NCI-H2171 (cell line): ENCODE measurements at regions not wholly inside any gene's neighbourhood (a gene's known extent, or its start where the extent isn't known, plus 50 kb on each side); places are given as distances from the start of the nearest gene placed in this dataset.

Source experiments
- DNase-seq: peaks from one replicate; lab custom pipeline; 2025; lab: John Stamatoyannopoulos, UW

DNA sequence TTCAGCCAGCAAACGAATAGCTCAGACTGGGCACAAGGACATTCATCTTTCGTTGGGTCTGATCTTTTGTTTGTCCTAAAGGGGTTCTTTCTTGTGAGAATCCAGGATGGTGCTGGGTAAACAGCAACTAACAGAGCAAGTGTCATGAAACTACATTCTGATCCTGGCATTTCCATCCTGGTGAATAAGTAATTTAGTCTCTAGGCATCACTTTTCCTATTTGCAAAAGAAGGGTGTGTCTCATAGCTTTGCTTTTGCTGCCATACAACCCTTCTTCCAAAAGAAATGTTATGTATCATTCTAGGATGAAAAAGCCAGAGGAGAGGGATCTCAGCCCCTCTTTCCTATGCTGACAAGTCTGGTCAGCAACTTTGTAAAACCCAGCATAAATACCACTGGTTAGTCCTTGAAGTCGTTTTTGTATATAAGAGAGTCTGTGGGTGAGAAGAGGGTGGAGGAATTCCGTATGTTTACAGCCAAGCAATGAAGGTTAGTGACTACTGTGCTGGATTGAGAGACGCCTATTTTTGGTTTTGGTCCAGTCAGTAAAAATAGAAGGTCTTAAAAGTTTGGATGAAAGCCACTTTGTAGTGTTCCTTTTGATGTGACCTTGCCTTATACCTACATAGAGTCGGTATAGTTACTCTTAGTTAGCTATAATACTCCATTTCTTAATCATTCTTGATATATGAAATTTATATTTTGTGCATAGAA lies 88.4 kb upstream of the SLC25A13 start:
- DNase-seq = no peak

DNA sequence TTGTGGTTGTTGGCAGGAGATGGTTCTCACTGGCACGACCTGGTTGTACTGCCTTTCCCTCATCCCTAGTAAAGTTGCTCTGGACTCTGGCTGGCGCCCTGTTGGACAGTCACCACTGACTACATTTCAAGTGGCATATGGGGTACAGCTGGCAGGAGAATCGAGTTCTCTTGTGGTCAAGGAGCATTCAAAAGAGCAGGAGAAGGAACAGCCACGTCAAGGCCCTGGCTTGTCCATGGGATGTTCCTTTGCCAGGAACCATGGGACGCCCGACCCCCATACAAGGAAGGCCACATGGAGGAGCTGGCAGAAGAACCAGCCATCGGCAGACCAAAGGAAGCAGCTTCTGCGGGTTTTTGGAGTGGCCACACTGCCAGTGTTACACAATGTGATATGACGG lies 87.0 kb upstream of the SLC25A13 start:
- no peak for DNase-seq

DNA sequence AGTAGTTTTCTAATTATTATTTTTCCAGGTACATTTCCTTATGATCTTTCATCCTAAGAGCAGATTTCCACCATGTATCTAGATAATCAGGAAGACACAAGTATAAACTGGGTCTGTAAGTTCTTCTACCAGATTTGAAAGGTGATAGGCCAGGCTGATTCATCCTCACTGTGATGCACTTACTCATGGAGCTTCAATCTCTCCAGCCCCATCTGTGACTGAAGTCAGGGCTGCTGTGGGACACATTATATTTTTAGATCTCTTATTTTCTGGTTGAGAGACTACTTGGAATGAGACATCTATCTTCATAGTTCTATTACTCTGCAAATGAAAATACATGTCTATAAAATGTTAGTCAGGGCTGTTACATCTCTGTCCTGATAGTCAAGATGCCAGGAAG lies 85.5 kb upstream of the SLC25A13 start:
- DNase-seq = no peak

DNA sequence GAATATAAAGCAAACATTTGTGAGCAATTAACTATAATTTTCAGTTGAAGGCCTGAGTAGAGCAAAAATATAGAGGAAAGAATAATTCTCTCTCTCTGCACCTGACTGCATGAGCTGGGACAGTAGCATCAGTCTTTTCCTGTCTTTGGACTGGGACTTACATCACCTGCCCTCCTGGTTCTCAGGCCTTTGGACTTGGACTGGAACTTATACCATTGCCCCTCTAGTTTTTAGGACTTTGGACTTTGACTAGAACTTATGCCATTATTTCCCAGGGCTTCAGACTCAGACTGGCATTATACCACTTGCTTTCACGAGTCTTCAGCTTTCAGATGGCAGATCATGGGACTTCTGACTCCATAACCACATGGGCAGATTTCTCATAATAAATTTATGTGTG lies 81.0 kb upstream of the SLC25A13 start:
- DNase-seq = no peak

DNA sequence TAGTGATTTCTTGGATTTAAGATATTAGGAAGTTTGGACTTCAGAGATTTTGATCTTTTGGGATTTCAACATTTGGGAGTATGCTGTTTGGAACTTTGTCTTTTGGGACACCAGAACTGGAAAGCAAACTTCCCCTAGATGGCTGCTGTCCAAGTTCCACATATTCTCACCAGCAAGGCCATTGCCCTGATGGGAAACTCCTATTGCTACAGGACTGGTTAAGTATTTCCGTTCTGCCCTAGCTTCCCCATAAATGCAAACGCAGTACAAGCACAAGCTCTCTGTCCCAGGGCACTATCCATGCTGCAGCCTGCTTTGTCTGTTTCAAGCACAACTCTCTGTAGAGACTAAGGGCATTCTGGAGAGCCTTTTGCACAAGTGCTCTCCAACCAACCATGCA lies 79.3 kb upstream of the SLC25A13 start:
- DNase-seq = no peak

DNA sequence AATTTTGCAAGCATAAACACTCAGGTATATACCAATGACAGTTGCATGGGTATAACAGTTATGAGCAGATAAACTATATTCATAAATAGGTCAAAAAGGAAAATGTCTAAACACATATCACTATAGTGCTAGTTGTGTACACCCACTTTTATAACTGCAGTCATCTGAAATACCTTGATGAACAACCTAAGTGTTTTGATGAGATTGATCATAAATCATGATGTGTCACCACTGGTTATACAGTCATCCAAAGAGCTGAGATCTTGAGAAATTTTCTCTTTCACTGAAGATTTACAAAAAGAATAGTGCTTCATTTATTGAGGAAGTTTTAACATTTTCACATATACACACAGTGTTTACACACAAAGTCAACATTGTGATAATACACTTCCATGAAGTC lies 78.6 kb upstream of the SLC25A13 start:
- DNase-seq = no peak

DNA sequence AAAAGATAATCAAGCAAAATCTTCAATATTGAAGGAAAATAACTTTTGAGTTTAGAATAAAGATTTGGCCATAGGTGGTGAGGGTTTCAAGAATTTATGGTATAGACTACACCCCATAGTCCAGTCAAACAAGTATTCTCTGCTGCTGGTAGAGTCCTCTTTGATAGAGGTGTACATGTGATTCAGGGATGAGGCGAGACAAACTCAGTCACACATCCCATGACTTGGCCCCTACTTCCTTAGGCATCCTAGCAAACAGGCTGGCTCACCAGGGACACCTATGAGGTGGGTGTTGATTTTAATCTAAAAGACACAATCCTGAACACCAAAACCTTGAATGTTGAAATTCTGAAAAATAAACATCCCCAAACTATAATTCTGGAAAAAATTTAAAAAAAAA lies 78.1 kb upstream of the SLC25A13 start:
- no peak for DNase-seq

DNA sequence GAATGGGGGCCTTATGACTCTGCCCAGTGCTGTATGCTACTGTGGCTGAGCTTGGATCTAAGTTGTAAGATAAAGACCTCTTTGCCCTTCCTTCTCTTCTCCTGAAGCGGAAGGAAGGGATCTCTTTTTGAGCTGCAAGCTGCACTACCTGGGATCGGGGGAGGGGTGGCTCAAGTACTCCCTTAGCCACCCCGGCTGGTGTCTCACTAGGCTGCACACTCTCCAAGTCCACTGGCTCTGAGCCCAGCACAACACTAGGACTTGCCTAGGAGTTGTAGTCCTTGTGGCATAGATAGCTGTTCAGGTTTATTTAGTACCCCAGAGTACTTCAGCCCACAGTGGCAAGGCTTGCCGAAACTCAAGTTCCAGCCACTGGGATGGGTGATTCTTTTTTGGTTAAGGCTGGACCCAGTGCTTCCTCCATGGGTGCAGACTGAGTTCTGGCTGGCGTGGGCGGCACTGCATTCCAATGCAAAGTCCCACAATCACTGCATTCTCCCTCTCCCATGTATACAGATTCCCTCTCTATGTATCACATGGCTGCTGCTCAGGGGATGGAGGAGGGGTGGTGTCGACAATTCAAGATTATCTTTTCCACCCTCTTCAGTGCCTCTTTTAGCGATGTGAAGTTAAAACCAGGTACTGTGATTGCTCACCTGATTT lies 76.2 kb upstream of the SLC25A13 start:
- DNase-seq = no peak

DNA sequence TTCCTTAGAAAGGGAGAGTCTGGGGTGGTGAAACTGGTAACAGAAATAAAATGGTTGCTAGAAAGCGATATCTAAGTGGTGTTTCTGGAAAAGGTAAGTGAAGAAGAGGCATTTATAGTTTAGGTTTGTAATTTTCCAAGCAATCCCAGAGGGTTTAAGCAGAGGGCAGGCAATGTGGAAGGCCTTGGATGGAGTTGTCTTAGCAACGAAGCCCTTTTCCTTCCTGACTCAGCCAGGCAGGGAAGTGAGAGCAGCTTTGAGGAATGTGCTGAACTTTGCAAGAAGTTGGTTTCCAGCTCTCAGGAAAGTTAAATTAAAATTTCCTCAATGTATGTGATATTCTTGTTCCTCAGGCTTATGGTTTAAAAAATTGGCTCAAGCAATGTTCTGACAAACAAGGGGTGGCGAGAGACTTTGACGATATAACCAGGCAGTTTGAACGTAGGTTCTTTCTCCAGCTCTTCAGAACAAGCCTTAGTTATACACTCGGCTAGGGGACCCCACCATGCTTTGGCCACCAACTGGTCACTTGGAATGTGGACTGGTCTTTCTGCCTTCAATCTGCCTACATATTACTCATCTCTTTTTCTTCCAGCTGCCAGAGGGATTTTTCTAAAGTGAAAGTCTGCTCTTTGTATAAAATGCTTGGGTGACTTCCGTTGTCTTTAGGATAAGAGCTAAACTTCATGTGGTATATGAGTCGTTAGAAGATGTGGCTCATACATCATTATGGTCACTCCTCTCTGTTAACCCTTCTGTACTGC lies 66.9 kb upstream of the SLC25A13 start:
- DNase-seq = no peak

DNA sequence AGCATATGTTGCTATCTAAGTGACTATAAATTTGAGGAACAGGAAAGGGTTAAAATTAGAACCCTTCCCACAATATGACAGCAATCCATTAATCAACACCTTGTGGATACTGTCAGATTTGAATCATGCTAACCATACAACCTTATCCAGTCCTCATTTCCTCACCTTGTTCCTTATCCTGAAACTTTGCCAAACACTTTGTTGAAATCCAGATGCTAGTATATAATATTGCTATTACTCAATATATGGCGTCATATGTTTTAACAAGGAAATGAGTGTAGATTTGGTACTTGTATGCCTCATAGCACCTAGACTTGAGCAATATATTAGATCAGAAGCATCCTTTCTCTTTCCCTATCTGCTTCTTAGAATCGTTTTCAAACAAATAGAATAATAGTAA lies 66.3 kb upstream of the SLC25A13 start:
- DNase-seq = peak; percentile 38

DNA sequence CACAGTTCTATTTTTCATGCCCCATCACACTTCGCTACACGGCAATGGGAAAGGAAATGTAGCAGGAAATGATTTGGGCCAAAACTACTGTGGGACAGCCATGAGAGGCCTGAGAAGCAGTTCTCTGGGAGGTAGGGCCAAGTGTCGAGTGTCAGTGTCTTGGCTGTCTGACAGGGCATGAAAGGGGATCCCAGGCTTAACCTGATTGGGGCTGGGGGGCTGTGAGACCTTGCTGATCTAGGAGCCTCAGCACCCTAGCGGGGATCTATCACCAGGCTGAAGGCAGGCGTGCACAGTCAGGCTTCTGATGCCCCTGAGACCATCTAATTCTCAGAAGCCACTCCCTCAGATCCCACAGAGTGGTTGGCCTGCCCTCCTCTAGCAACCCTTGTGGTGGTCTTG lies 58.2 kb upstream of the SLC25A13 start:
- DNase-seq = no peak

DNA sequence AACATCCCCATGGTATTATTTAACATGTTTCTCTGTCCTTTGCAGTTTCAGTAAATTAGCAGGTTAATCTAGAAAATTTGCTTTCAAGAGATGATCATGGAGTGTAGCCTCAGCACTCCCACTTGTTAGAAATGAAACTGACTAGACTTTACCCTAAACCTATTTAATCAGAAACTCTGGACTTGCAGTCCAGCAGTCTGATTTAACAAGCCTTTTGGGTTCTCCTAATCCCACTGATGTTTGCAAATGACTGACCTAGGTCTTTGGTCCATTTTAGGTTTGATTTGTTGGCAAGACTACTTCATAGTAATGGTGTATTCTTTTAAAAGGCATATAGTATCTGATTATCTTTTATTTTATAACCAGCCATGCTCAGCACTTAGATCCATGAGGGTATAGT lies 55.5 kb upstream of the SLC25A13 start:
- no peak for DNase-seq
